SK-N-SH (cell line): ENCODE measurements at regions not wholly inside any gene's neighbourhood (a gene's known extent, or its start where the extent isn't known, plus 50 kb on each side); places are given as distances from the start of the nearest gene placed in this dataset.

Experiments
- CTCF ChIA-PET: fragments of 300-600, 350-600 bp; formaldehyde crosslinking; extraction: SDS; loops from one replicate; lab custom pipeline; 2021; lab: Yijun Ruan, JAX
- POLR2A ChIA-PET: fragments of 350-600 bp; sonication (Branson Sonifier 250); formaldehyde crosslinking; extraction: SDS; loops from one replicate; lab custom pipeline; 2020; ENCODE audit warnings: antibody characterized with exemption, inconsistent platforms; lab: Yijun Ruan, JAX
- DNase-seq: peaks from one replicate; pipeline ENCODE4 v3.0.0; 2012
- H2AFZ ChIP-seq: fragments of 200-600 bp; sonication (generic); 2 replicates; pipeline ENCODE4 v1.8.1; 2016; ENCODE audit warnings: antibody characterized with exemption, mild to moderate bottlenecking, low read depth
- H3F3A ChIP-seq: fragments of 200-600 bp; sonication (generic); replicated peaks from 2 replicates; pipeline ENCODE3; 2016; ENCODE audit warnings: antibody characterized with exemption, mild to moderate bottlenecking; ENCODE audit not compliant: insufficient read depth
- H3K27ac ChIP-seq, 2 experiments: fragments of 200-500 bp in 1 of 2; fragments of 200-600 bp in 1 of 2; sonication (Bioruptor generic) in 1 of 2; sonication (generic), shearing (Covaris generic) in 1 of 2; 2 replicates each; pipeline versions ENCODE4 v1.5.1 to v1.6.1; 2014 to 2016; ENCODE audit warnings: low read depth in 2 of 2, inconsistent platforms in 1 of 2, low read length in 1 of 2, mild to moderate bottlenecking in 1 of 2, mixed read lengths in 1 of 2
- H3K27me3 ChIP-seq: fragments of 200-600 bp; sonication (generic), shearing (Covaris generic); 2 replicates; pipeline ENCODE4 v1.6.1; 2016; ENCODE audit warnings: mixed run types; ENCODE audit not compliant: insufficient read depth
- H3K36me3 ChIP-seq, 2 experiments: fragments of 200-500 bp in 1 of 2; fragments of 200-600 bp in 1 of 2; sonication (Bioruptor generic) in 1 of 2; sonication (generic) in 1 of 2; replicated peaks in 1 of 2; 2 replicates each; pipeline versions ENCODE3 to v1.5.1; 2014 to 2016; ENCODE audit warnings: low read length in 1 of 2, mild to moderate bottlenecking in 1 of 2; ENCODE audit not compliant: insufficient read depth in 2 of 2, control insufficient read depth in 1 of 2
- H3K4me1 ChIP-seq, 2 experiments: fragments of 200-500 bp in 1 of 2; fragments of 200-600 bp in 1 of 2; sonication (Bioruptor generic) in 1 of 2; sonication (generic), shearing (Covaris generic) in 1 of 2; 2 replicates each; pipeline versions ENCODE4 v1.5.1 to v1.6.1; 2014 to 2016; ENCODE audit warnings: low read depth in 1 of 2, low read length in 1 of 2, mixed run types in 1 of 2; ENCODE audit not compliant: insufficient read depth in 2 of 2, control insufficient read depth in 1 of 2
- H3K4me2 ChIP-seq: fragments of 200-600 bp; sonication (generic), shearing (Covaris generic); 2 replicates; pipeline ENCODE4 v1.6.1; 2017; ENCODE audit warnings: mixed run types
- H3K4me3 ChIP-seq, 2 experiments: fragments of 200-500 bp in 1 of 2; fragments of 200-600 bp in 1 of 2; sonication (Bioruptor generic) in 1 of 2; sonication (generic), shearing (Covaris generic) in 1 of 2; 2 replicates each; pipeline versions ENCODE4 v1.5.1 to v1.8.1; 2014 to 2016; ENCODE audit warnings: low read depth in 2 of 2, inconsistent platforms in 1 of 2, low read length in 1 of 2, mild to moderate bottlenecking in 1 of 2, mixed read lengths in 1 of 2, moderate library complexity in 1 of 2
- H3K79me2 ChIP-seq: fragments of 200-600 bp; sonication (generic); 2 replicates; pipeline ENCODE4 v1.8.1; 2017; ENCODE audit warnings: mild to moderate bottlenecking; ENCODE audit not compliant: insufficient read depth
- H3K9ac ChIP-seq: fragments of 200-600 bp; sonication (generic); 2 replicates; pipeline ENCODE4 v1.6.1; 2017; ENCODE audit warnings: mixed run types
- H3K9me2 ChIP-seq: fragments of 200-600 bp; sonication (generic); 2 replicates; pipeline ENCODE4 v1.6.1; 2017; ENCODE audit warnings: mixed run types
- H3K9me3 ChIP-seq: fragments of 200-600 bp; sonication (generic); 2 replicates; pipeline ENCODE4 v1.6.1; 2017; ENCODE audit warnings: mixed run types, mild to moderate bottlenecking, moderate library complexity
- H4K20me1 ChIP-seq: fragments of 200-600 bp; sonication (generic); 2 replicates; pipeline ENCODE4 v1.6.1; 2017; ENCODE audit warnings: mild to moderate bottlenecking, mixed run types; ENCODE audit not compliant: insufficient read depth
- ELF1 ChIP-seq: IDR thresholded peaks from 2 replicates; pipeline ENCODE4 v1.4.0; 2012
- EP300 ChIP-seq, 2 experiments: IDR thresholded peaks; 2 replicates each; pipeline versions ENCODE4 v1.4.0 to v1.6.1; 2012; ENCODE audit warnings: borderline replicate concordance in 1 of 2, low read depth in 1 of 2, low read length in 1 of 2
- MXI1 ChIP-seq: IDR thresholded peaks from 2 replicates; pipeline ENCODE4 v1.6.1; 2012; ENCODE audit warnings: mild to moderate bottlenecking, low read depth, low read length, improper control_type of control experiment
- NFIC ChIP-seq: IDR thresholded peaks from 2 replicates; pipeline ENCODE4 v1.4.0; 2012; ENCODE audit warnings: borderline replicate concordance
- POLR2AphosphoS5 ChIP-seq: IDR thresholded peaks from 2 replicates; pipeline ENCODE4 v1.6.1; 2012; ENCODE audit warnings: low read depth, low read length
- RAD21 ChIP-seq: IDR thresholded peaks from 2 replicates; pipeline ENCODE4 v1.6.1; 2012; ENCODE audit warnings: mild to moderate bottlenecking, low read length
- RXRA ChIP-seq: IDR thresholded peaks from 2 replicates; pipeline ENCODE4 v1.4.0; 2012; ENCODE audit warnings: low read depth, mild to moderate bottlenecking, borderline replicate concordance
- SMC3 ChIP-seq: IDR thresholded peaks from 2 replicates; pipeline ENCODE4 v1.6.1; 2012; ENCODE audit warnings: low read depth, low read length, improper control_type of control experiment
- TEAD4 ChIP-seq: IDR thresholded peaks from 2 replicates; pipeline ENCODE4 v1.4.0; 2012; ENCODE audit warnings: mild to moderate bottlenecking, borderline replicate concordance; ENCODE audit not compliant: insufficient read depth
- YY1 ChIP-seq: IDR thresholded peaks from 2 replicates; pipeline ENCODE4 v1.4.0; 2012; ENCODE audit warnings: low read depth, mild to moderate bottlenecking
- WGBS: methylation state at CpG from one replicate; pipeline ENCODE4 v1.1.6; 2017; ENCODE audit warnings: low lambda C conversion rate; 5-methylcytosine and 5-hydroxymethylcytosine counted together
- TF ChIP-seq, protein P1 (sequence below): fragments of 200-600 bp; sonication (generic); IDR thresholded peaks from 2 replicates; pipeline ENCODE4 v1.6.1; 2017; ENCODE audit warnings: antibody characterized with exemption, mild to moderate bottlenecking, moderate library complexity
- TF ChIP-seq, protein P2 (sequence below): IDR thresholded peaks from 2 replicates; pipeline ENCODE4 v1.4.0; 2012; ENCODE audit warnings: low read depth, borderline replicate concordance
- TF ChIP-seq, protein P3 (sequence below): fragments of 150-350 bp; IDR thresholded peaks from 2 replicates; pipeline ENCODE4 v1.6.1; 2016; ENCODE audit warnings: mild to moderate bottlenecking, low read depth, low read length

GRCh38 chr18:10232062-10232461 lies 222.4 kb upstream of the APCDD1 start:
- Histone ChIP-seq H4K20me1 (no peaks in the 10 kb centered on the region), H3K9me2 (no peaks in the 10 kb centered on the region), H3K27ac (no peak overlapping the region), H3K9ac (no peak overlapping the region), H3K27me3 (no peaks in the 10 kb centered on the region), H3K4me1 (peaks cover 0 to 4% of the 10 kb centered on the region in 2 experiments; a peak in 2 of 4 replicates), H3F3A (peaks cover 8% of the 10 kb centered on the region), H3K4me3 (no peak overlapping the region), H3K36me3 (no peaks in the 10 kb centered on the region), H3K9me3 (peaks cover 4% of the 10 kb centered on the region; the same call in 1 of the 2 replicates), H2AFZ (no peak overlapping the region), H3K79me2 (no peaks in the 10 kb centered on the region), H3K4me2 (no peak overlapping the region)
- POLR2A ChIA-PET = no interaction called here
- DNase-seq = no peak
- CTCF ChIA-PET = interaction anchor here (1.7 kb wide), 1 partner anchor 12 kb away, joined by 5 read pairs; no protein-coding TSS in a partner anchor
- WGBS = 39% methylated on average over 2 of the region's 2 CpGs
- TF ChIP-seq ELF1 (no peak), TEAD4 (no peak)
- TF ChIP-seq, protein P1, sequence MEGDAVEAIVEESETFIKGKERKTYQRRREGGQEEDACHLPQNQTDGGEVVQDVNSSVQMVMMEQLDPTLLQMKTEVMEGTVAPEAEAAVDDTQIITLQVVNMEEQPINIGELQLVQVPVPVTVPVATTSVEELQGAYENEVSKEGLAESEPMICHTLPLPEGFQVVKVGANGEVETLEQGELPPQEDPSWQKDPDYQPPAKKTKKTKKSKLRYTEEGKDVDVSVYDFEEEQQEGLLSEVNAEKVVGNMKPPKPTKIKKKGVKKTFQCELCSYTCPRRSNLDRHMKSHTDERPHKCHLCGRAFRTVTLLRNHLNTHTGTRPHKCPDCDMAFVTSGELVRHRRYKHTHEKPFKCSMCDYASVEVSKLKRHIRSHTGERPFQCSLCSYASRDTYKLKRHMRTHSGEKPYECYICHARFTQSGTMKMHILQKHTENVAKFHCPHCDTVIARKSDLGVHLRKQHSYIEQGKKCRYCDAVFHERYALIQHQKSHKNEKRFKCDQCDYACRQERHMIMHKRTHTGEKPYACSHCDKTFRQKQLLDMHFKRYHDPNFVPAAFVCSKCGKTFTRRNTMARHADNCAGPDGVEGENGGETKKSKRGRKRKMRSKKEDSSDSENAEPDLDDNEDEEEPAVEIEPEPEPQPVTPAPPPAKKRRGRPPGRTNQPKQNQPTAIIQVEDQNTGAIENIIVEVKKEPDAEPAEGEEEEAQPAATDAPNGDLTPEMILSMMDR = no peak

DNA sequence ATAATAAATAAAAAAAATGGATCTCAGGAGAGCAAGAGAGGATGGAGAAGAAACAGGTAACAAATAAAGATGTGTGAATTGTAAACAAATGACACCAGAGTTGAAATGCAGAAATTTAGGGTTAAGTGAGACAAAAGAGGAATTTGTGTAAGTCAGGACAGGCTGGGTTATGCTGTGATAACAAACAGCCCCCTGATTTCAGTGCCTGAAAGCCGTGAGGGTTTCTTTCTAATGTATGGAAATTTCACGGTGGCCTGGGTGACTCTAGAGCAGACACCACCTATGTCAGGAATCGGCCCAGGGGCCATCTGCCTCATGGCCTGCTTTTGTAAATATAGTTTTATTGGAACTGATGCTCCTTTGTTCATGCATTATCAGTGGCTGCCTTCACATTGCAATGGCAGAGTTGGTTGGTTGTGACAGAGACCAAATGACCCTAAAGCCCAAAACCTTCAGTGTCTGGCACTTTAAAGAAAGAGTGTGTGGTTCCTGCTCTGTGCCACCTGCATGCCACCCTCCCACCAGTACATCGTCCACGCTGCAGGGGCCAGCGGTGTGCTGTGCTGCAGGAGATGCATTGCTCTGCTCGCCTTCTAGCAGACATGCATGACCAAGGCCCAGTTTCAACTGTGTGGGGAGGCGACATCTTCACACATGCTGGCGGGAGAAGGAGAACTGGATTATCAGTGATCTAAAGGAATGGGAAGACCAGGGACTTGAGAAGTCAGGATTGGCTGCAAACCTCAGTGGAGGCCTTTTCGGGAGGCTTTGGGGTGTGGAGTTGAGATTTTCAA lies 221.2 kb upstream of the APCDD1 start:
- peaks cover 0 to 4% of the 10 kb centered on the region in 2 experiments; a peak in 2 of 4 replicates for H3K4me1 ChIP-seq
- no peak overlapping the region for H3K9ac ChIP-seq
- no peak overlapping the region for H3K4me3 ChIP-seq
- peaks cover 8% of the 10 kb centered on the region for H3F3A ChIP-seq
- TF ChIP-seq NFIC = no peak
- no peak for TF ChIP-seq POLR2AphosphoS5
- TF ChIP-seq EP300 (IDR thresholded peaks at IDR 0.05; ENCODE audit: borderline replicate concordance in 1 of 2, low read depth in 1 of 2, low read length in 1 of 2) = no peak
- TF ChIP-seq SMC3 = no peak
- TF ChIP-seq MXI1 = no peak
- no peak for TF ChIP-seq RXRA
- TF ChIP-seq, protein P2, sequence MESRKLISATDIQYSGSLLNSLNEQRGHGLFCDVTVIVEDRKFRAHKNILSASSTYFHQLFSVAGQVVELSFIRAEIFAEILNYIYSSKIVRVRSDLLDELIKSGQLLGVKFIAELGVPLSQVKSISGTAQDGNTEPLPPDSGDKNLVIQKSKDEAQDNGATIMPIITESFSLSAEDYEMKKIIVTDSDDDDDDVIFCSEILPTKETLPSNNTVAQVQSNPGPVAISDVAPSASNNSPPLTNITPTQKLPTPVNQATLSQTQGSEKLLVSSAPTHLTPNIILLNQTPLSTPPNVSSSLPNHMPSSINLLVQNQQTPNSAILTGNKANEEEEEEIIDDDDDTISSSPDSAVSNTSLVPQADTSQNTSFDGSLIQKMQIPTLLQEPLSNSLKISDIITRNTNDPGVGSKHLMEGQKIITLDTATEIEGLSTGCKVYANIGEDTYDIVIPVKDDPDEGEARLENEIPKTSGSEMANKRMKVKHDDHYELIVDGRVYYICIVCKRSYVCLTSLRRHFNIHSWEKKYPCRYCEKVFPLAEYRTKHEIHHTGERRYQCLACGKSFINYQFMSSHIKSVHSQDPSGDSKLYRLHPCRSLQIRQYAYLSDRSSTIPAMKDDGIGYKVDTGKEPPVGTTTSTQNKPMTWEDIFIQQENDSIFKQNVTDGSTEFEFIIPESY = no peak
- TF ChIP-seq, protein P3, sequence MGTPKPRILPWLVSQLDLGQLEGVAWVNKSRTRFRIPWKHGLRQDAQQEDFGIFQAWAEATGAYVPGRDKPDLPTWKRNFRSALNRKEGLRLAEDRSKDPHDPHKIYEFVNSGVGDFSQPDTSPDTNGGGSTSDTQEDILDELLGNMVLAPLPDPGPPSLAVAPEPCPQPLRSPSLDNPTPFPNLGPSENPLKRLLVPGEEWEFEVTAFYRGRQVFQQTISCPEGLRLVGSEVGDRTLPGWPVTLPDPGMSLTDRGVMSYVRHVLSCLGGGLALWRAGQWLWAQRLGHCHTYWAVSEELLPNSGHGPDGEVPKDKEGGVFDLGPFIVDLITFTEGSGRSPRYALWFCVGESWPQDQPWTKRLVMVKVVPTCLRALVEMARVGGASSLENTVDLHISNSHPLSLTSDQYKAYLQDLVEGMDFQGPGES = no peak
- TF ChIP-seq YY1 = no peak
- TF ChIP-seq RAD21 = no peak
- TF ChIP-seq, all 33 proteins: peak for 0
- DNase-seq = no peak
- ChIA-PET POLR2A (no interaction called here), CTCF (no interaction called here)
- Histone ChIP-seq H3K9me3 (peaks cover 4% of the 10 kb centered on the region; the same call in 1 of the 2 replicates), H2AFZ (no peak overlapping the region), H3K27ac (no peak overlapping the region), H3K36me3 (no peaks in the 10 kb centered on the region), H3K27me3 (no peaks in the 10 kb centered on the region), H3K4me2 (no peak overlapping the region), H3K79me2 (no peaks in the 10 kb centered on the region), H3K9me2 (no peaks in the 10 kb centered on the region), H4K20me1 (no peaks in the 10 kb centered on the region)
- WGBS = 39% methylated on average over 10 of the region's 10 CpGs
